Body of pancreas (tissue), 4 donors: ENCODE measurements at regions not wholly inside any gene's neighbourhood (a gene's known extent, or its start where the extent isn't known, plus 50 kb on each side); places are given as distances from the start of the nearest gene placed in this dataset.

ENCODE experiments used
- ATAC-seq: fragments of 150-250 bp; one replicate; pipeline ENCODE4 v1.9.1; 2016
- DNase-seq, 4 donors: peaks; one replicate each; pipeline ENCODE4 v3.0.0-alpha.2; 2019
- H3K27ac ChIP-seq, 4 donors: fragments of 200-600 bp; sonication (generic); 1 replicate in 3 of 4; 2 replicates in 1 of 4; pipeline versions ENCODE4 v1.5.1 to v1.6.1; 2016 to 2019; ENCODE audit warnings: mild to moderate bottlenecking in 1 of 4, mixed read lengths in 1 of 4, moderate library complexity in 1 of 4
- H3K27me3 ChIP-seq, 2 donors: fragments of 200-600 bp; sonication (generic); one replicate each; pipeline ENCODE4 v1.6.0; 2016; ENCODE audit warnings: mild to moderate bottlenecking in 1 of 2
- H3K36me3 ChIP-seq, 2 donors: fragments of 200-600 bp; sonication (generic); replicated peaks in 1 of 2; 2 replicates each; pipeline ENCODE4 v1.5.1; 2016; ENCODE audit warnings: low read depth in 2 of 2; ENCODE audit not compliant: insufficient read depth in 1 of 2
- H3K4me1 ChIP-seq: fragments of 200-600 bp; sonication (generic); one replicate; pipeline ENCODE4 v1.6.0; 2016
- H3K4me3 ChIP-seq, 2 donors: fragments of 200-600 bp; sonication (generic); 1 replicate in 1 of 2; 2 replicates in 1 of 2; pipeline ENCODE4 v1.5.1; 2016 to 2019
- H3K9me3 ChIP-seq, 3 donors: fragments of 200-600 bp; sonication (generic); 1 replicate in 2 of 3; 2 replicates in 1 of 3; pipeline ENCODE4 v1.5.1; 2016
- CTCF ChIP-seq, 7 experiments: fragments of 450-650 bp in 4 of 7; fragments of 200-600 bp in 3 of 7; sonication (generic) in 3 of 7; IDR thresholded peaks; one replicate each; pipeline ENCODE4 v1.5.1; 2016 to 2019; ENCODE audit warnings: antibody characterized with exemption in 7 of 7
- POLR2A ChIP-seq, 3 donors: fragments of 450-650 bp; IDR thresholded peaks; one replicate each; pipeline ENCODE4 v1.6.1; 2016; ENCODE audit warnings: antibody characterized with exemption in 3 of 3, mild to moderate bottlenecking in 2 of 3
- WGBS, 2 donors: methylation state at CpG; one replicate each; pipeline ENCODE4 v1.1.5; 2017; 5-methylcytosine and 5-hydroxymethylcytosine counted together
- intact Hi-C: fragments of 100-400 bp; cut with DNase I; formaldehyde crosslinking; loops from one replicate; pipeline ENCODE4 v1.15.1; 2023

GRCh38 chr13:67377919-67378318, 147.8 kb upstream of the PCDH9 start:
- no peaks in the 10 kb centered on the region for H3K9me3 ChIP-seq
- ATAC-seq (no peak), DNase-seq (no peak)
- no peaks in the 10 kb centered on the region for H3K4me1 ChIP-seq
- no peaks in the 10 kb centered on the region for H3K36me3 ChIP-seq
- TF ChIP-seq CTCF (IDR thresholded peaks at IDR 0.05) (no peak), POLR2A (IDR thresholded peaks at IDR 0.05) (no peak)
- H3K27ac ChIP-seq: no peak overlapping the region
- H3K27me3 ChIP-seq: no peaks in the 10 kb centered on the region
- 60% methylated on average over 1 of the region's 1 CpG for WGBS, 2 donors
- H3K4me3 ChIP-seq: no peak overlapping the region
- intact Hi-C loops: no loop called here

DNA sequence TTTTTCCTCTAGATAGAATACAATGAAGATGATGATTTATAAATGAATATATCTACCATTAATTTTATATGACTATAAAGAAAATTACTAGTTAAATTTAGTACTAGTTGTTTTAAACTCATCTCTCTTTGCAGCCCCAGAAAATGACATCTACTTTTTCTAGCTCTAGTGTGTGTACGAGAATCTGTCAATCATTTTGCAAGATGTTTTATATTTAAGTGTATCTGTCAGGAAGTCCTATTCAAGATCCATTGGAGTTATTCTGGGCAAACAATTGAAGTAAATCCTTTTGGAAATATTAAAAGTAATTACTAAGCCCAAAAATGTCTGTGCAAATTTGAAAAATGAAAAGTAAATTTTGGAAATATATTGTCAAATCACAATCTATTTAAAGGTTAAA, 144.3 kb upstream of the PCDH9 start:
- H3K36me3 ChIP-seq: no peaks in the 10 kb centered on the region
- intact Hi-C loops: no loop called here
- ATAC-seq (no peak), DNase-seq (no peak)
- H3K27me3 ChIP-seq: no peaks in the 10 kb centered on the region
- H3K4me1 ChIP-seq: no peaks in the 10 kb centered on the region
- no peak overlapping the region for H3K27ac ChIP-seq
- TF ChIP-seq CTCF (IDR thresholded peaks at IDR 0.05): no peak
- TF ChIP-seq POLR2A (IDR thresholded peaks at IDR 0.05): no peak
- 59 to 67% methylated on average over 1 of the region's 1 CpG for WGBS, 2 donors
- H3K4me3 ChIP-seq: no peak overlapping the region
- H3K9me3 ChIP-seq: no peaks in the 10 kb centered on the region

GRCh38 chr13:67372868-67373464, 142.8 kb upstream of the PCDH9 start:
- Histone ChIP-seq H3K27me3 (no peaks in the 10 kb centered on the region), H3K27ac (no peak overlapping the region), H3K4me1 (no peaks in the 10 kb centered on the region), H3K4me3 (no peak overlapping the region), H3K36me3 (no peaks in the 10 kb centered on the region), H3K9me3 (no peaks in the 10 kb centered on the region)
- 54 to 56% methylated on average over 1 of the region's 1 CpG for WGBS, 2 donors
- ATAC-seq (no peak), DNase-seq (no peak)
- intact Hi-C loops: no loop called here
- TF ChIP-seq POLR2A (IDR thresholded peaks at IDR 0.05) (no peak), CTCF (IDR thresholded peaks at IDR 0.05) (no peak)

DNA sequence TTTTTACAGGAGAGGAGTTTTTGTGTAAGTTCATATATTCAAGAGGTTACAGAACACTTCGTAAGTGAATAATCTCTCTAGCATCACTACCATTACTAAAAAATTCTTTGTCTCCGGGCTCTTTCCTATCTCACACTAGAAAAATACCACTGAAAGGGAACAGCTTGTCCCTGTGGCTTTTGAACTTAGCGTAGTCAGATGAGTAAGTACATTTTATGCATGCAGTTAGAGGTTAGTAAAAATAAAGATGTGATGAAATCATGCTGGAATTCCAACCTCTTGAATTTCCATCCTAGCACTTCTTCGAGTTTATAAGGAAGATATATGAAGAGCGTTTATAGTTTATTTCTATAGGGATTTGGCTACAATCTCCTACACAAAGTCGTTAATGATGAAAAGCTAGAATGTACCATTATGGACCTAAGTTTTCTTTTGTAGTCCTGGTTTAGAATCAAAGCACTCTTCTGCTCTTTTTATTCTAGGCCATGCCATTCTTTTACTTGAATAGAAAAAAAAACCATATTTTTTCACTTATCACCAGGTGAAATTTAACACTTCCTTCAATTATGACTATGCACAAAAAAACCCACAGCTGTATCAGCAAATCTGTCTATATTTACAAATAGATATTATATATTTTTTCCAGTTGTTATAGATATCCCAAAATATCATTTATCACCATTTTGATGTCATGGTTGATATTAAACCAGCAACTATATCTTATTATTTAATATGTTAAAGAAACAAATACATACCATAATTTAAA, 139.9 kb upstream of the PCDH9 start:
- DNase-seq: no peak
- H3K27ac ChIP-seq: no peak overlapping the region
- no peaks in the 10 kb centered on the region for H3K9me3 ChIP-seq
- H3K27me3 ChIP-seq: no peaks in the 10 kb centered on the region
- H3K36me3 ChIP-seq: no peaks in the 10 kb centered on the region
- intact Hi-C loops: no loop called here
- TF ChIP-seq CTCF (IDR thresholded peaks at IDR 0.05) (no peak), POLR2A (IDR thresholded peaks at IDR 0.05) (no peak)
- ATAC-seq: no peak
- no peak overlapping the region for H3K4me3 ChIP-seq
- no peaks in the 10 kb centered on the region for H3K4me1 ChIP-seq
- 61% methylated on average over 6 of the region's 6 CpGs for WGBS, 2 donors

GRCh38 chr13:67367399-67367798, 137.3 kb upstream of the PCDH9 start:
- no peak for DNase-seq
- no peaks in the 10 kb centered on the region for H3K4me1 ChIP-seq
- ATAC-seq: no peak
- no peak overlapping the region for H3K4me3 ChIP-seq
- no peaks in the 10 kb centered on the region for H3K36me3 ChIP-seq
- H3K9me3 ChIP-seq: no peaks in the 10 kb centered on the region
- no peak for TF ChIP-seq CTCF (IDR thresholded peaks at IDR 0.05)
- no peak for TF ChIP-seq POLR2A (IDR thresholded peaks at IDR 0.05)
- intact Hi-C loops: no loop called here
- WGBS, 2 donors: 25 to 35% methylated on average over 1 of the region's 1 CpG
- H3K27me3 ChIP-seq: no peaks in the 10 kb centered on the region
- no peak overlapping the region for H3K27ac ChIP-seq
